Mesothelial cell of epicardium (in vitro differentiated cells): ENCODE measurements at regions not wholly inside any gene's neighbourhood (a gene's known extent, or its start where the extent isn't known, plus 50 kb on each side); places are given as distances from the start of the nearest gene placed in this dataset.

Experiments
- DNase-seq, 2 experiments: peaks; one replicate each; pipeline ENCODE4 v3.0.0; 2021; ENCODE audit warnings: low spot score in 2 of 2; ENCODE audit not compliant: unreplicated experiment in 2 of 2
- H3K27ac Mint-ChIP-seq: 2 replicates; pipeline ENCODE4 v1.8.0; 2021; ENCODE audit warnings: mixed read lengths
- H3K27me3 Mint-ChIP-seq: 2 replicates; pipeline ENCODE4 v1.8.0; 2021; ENCODE audit warnings: low read depth, mixed read lengths
- H3K36me3 Mint-ChIP-seq: 2 replicates; pipeline ENCODE4 v1.8.0; 2021; ENCODE audit warnings: mixed read lengths
- H3K4me1 Mint-ChIP-seq: 2 replicates; pipeline ENCODE4 v1.8.0; 2021; ENCODE audit warnings: mixed read lengths
- H3K4me3 Mint-ChIP-seq: 2 replicates; pipeline ENCODE4 v1.8.0; 2021; ENCODE audit warnings: mild to moderate bottlenecking, moderate library complexity, mixed read lengths
- H3K9me3 Mint-ChIP-seq: 2 replicates; pipeline ENCODE4 v1.8.0; 2021; ENCODE audit warnings: mixed read lengths
- TF ChIP-seq, protein P1 (sequence below): fragments of 200-600 bp; sonication (generic); IDR thresholded peaks from one replicate; pipeline ENCODE4 v1.5.0; 2021; ENCODE audit warnings: antibody characterized with exemption; ENCODE audit not compliant: unreplicated experiment

DNA sequence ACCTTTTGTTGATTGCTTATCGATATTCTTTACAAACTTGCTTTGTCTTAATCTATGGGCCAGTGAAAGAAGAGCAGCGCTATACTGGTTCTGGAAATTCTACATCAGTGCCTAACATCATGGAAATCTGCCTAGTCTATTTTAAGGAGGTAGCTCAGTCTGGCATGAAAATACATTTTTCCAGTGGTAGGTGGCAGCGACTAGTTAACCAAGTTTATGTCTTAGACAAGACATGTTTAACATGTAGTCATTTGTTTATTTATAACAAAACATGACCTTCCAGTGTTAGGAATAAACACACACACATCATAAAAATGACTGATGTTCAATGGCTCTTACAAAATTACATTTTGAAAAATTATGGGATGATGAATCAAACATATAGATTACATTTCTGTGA is 336.0 kb upstream of the SOX5 start:
- TF ChIP-seq, protein P1, sequence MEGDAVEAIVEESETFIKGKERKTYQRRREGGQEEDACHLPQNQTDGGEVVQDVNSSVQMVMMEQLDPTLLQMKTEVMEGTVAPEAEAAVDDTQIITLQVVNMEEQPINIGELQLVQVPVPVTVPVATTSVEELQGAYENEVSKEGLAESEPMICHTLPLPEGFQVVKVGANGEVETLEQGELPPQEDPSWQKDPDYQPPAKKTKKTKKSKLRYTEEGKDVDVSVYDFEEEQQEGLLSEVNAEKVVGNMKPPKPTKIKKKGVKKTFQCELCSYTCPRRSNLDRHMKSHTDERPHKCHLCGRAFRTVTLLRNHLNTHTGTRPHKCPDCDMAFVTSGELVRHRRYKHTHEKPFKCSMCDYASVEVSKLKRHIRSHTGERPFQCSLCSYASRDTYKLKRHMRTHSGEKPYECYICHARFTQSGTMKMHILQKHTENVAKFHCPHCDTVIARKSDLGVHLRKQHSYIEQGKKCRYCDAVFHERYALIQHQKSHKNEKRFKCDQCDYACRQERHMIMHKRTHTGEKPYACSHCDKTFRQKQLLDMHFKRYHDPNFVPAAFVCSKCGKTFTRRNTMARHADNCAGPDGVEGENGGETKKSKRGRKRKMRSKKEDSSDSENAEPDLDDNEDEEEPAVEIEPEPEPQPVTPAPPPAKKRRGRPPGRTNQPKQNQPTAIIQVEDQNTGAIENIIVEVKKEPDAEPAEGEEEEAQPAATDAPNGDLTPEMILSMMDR = no peak

DNA sequence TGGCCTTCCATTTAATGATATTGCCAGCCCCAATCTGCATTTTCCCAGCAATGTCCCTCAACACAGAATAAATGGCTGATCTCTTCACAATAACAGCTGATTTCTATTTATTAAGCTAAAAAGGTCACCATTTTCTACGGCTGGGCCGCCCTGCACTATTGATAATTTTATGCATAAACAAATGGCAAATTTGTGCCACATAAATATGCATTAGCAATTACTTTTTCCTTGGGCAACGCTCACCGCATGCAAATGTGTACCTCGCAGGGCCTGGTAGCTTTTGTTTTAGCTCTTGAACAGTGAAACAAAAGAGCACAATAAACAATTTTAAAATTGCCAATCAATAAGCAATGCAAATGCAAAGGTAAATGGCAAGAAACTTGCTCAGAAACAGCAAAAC is 331.9 kb upstream of the SOX5 start:
- H3K4me1 Mint-ChIP-seq = no peaks in the 10 kb centered on the region
- no peak overlapping the region for H3K27ac Mint-ChIP-seq
- H3K4me3 Mint-ChIP-seq = no peak overlapping the region
- H3K27me3 Mint-ChIP-seq = no peaks in the 10 kb centered on the region
- H3K9me3 Mint-ChIP-seq = no peaks in the 10 kb centered on the region
- DNase-seq = no peak
- H3K36me3 Mint-ChIP-seq = no peaks in the 10 kb centered on the region
- TF ChIP-seq, protein P1 = no peak

More for the DNA sequence above, 336.0 kb upstream of the SOX5 start:
- H3K36me3 Mint-ChIP-seq = no peaks in the 10 kb centered on the region
- H3K4me3 Mint-ChIP-seq = no peak overlapping the region
- H3K4me1 Mint-ChIP-seq = no peaks in the 10 kb centered on the region
- H3K9me3 Mint-ChIP-seq = no peaks in the 10 kb centered on the region
- DNase-seq = no peak
- no peaks in the 10 kb centered on the region for H3K27me3 Mint-ChIP-seq
- H3K27ac Mint-ChIP-seq = no peak overlapping the region

DNA sequence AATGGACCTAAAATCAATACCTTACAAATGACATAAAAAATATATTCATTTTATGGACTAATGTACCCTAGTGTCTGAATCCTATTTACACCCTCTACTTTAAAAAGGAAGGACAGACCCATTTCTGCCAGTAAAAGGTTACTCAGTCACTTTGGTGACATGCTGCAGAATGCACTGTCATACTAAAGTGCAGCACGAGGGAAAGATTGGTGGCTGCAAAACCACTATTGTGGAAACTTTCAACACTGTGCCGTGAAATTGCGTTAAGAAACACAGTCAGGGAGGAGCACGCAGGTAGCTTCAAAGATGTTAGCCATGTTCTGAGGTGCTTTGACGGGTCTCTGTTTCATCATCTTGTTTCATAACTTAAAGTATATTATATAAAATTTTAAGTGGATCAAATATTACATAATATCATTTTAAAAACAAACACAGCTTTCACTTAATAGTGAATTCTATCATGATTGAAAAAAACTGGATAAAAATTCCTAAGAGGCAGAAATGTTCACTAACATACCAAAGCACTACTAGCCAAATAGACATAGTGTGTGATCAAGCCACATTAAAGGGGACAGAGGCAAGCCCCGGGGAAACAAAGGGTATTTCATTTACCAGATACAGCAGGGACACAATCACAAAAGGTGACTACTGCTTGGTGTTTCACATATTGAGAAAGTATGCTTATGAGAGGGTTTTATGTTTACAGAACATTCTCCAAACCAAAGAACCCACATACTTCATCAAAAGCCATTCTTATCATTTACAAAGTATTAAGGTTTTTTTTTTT is 330.8 kb upstream of the SOX5 start:
- TF ChIP-seq, protein P1 = no peak
- H3K36me3 Mint-ChIP-seq = no peaks in the 10 kb centered on the region
- H3K9me3 Mint-ChIP-seq = no peaks in the 10 kb centered on the region
- H3K27me3 Mint-ChIP-seq = no peaks in the 10 kb centered on the region
- no peak overlapping the region for H3K4me3 Mint-ChIP-seq
- H3K4me1 Mint-ChIP-seq = no peaks in the 10 kb centered on the region
- DNase-seq = no peak
- H3K27ac Mint-ChIP-seq = no peak overlapping the region

DNA sequence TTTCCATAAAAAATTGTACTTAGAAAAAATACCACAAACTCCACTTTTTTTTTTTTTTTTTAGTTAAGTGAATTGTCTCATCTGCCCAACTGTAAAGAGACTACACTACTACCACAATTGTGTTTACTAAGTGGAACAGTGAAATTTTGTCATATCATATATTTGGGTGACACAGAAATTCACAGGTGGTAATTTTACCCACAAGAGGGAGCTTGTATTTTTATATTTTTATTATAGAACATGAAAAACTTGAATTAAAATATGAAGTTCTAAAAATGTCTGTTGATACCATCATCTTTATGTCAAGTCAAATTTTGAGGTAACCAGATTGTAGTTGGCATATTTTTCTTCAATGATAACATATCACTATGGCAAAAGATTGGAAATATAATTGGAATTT is 329.4 kb upstream of the SOX5 start:
- TF ChIP-seq, protein P1 = no peak
- Mint-ChIP-seq H3K4me1 (no peaks in the 10 kb centered on the region), H3K9me3 (no peaks in the 10 kb centered on the region), H3K4me3 (no peak overlapping the region), H3K36me3 (no peaks in the 10 kb centered on the region), H3K27me3 (no peaks in the 10 kb centered on the region), H3K27ac (no peak overlapping the region)
- no peak for DNase-seq

DNA sequence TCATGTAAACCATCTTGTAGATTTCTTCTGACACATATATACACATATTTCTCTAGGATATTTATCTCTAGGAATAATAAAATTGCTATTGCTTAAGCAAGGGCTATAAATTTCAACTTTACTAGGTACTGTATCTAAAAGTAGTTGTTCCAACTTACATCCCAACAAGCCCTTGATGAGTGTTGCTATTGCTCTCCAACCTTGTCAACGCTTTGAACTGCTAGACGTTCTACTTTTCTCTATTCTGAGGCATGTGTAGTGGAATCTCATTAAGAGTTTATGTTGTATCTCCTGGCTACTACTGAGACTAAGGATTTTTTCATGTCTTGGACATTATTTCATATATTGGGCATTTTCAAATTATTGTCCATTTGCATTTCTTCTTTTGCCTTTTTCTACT is 321.5 kb upstream of the SOX5 start:
- Mint-ChIP-seq H3K4me3 (no peak overlapping the region), H3K27me3 (no peaks in the 10 kb centered on the region), H3K36me3 (no peaks in the 10 kb centered on the region), H3K9me3 (no peaks in the 10 kb centered on the region), H3K27ac (no peak overlapping the region), H3K4me1 (no peaks in the 10 kb centered on the region)
- TF ChIP-seq, protein P1 = no peak
- DNase-seq = no peak
